T-cell (primary cell): ENCODE measurements at regions not wholly inside any gene's neighbourhood (a gene's known extent, or its start where the extent isn't known, plus 50 kb on each side); places are given as distances from the start of the nearest gene placed in this dataset.

Experiments
- ATAC-seq, 4 experiments: fragments of 200-7000 bp in 3 of 4; fragments of 150-1000 bp in 1 of 4; cut with Tn5 transposase; replicated peaks in 1 of 4; 1 replicate in 3 of 4; 2 replicates in 1 of 4; pipeline ENCODE4 v1.10.0; 2021; ENCODE audit warnings: moderate library complexity in 3 of 4, mild to moderate bottlenecking in 2 of 4, moderate number of reproducible peaks in 1 of 4
- CTCF ChIA-PET, 2 donors: fragments of 300-600 bp; sonication (Branson Sonifier 250); formaldehyde crosslinking; loops; one replicate each; lab custom pipeline; 2022; ENCODE audit warnings: antibody characterized with exemption in 2 of 2; lab: Charles Lee
- POLR2A ChIA-PET, 2 donors: fragments of 300-600 bp; sonication (Branson Sonifier 250); formaldehyde crosslinking; loops; one replicate each; lab custom pipeline; 2022; ENCODE audit warnings: antibody characterized with exemption in 2 of 2; lab: Charles Lee
- DNase-seq, 35 experiments: peaks; one replicate each; pipeline versions ENCODE4 v3.0.0 to v3.0.0-alpha.2; 2013 to 2023
- H3K27ac ChIP-seq: one replicate; pipeline ENCODE4 v1.5.1; 2013; ENCODE audit warnings: low read length
- H3K27me3 ChIP-seq, 2 experiments: replicated peaks in 1 of 2; 1 replicate in 1 of 2; 2 replicates in 1 of 2; pipeline versions ENCODE4 v1.6.1 to v1.7.0; 2013; ENCODE audit warnings: low read length in 1 of 2, mixed read lengths in 1 of 2; ENCODE audit not compliant: control insufficient read depth in 2 of 2, insufficient read depth in 2 of 2; ENCODE audit errors: extremely low read depth in 1 of 2
- H3K36me3 ChIP-seq, 2 donors: 1 replicate in 1 of 2; 2 replicates in 1 of 2; pipeline versions ENCODE4 v1.6.1 to v1.7.0; 2013; ENCODE audit warnings: low read length in 1 of 2; ENCODE audit not compliant: control insufficient read depth in 2 of 2, insufficient read depth in 1 of 2; ENCODE audit errors: extremely low read depth in 1 of 2
- H3K4me1 ChIP-seq, 2 experiments: 1 replicate in 1 of 2; 2 replicates in 1 of 2; pipeline versions ENCODE4 v1.6.1 to v1.7.0; 2013; ENCODE audit warnings: low read length in 2 of 2, mixed read lengths in 1 of 2; ENCODE audit not compliant: insufficient read depth in 2 of 2, control insufficient read depth in 1 of 2; ENCODE audit errors: extremely low read depth in 1 of 2
- H3K4me3 ChIP-seq, 2 donors: 1 replicate in 1 of 2; 2 replicates in 1 of 2; pipeline versions ENCODE4 v1.5.1 to v1.7.0; 2013; ENCODE audit warnings: mild to moderate bottlenecking in 2 of 2, low read length in 1 of 2, moderate library complexity in 1 of 2; ENCODE audit not compliant: control insufficient read depth in 1 of 2; ENCODE audit errors: extremely low read depth in 1 of 2
- H3K9me3 ChIP-seq: 2 replicates; pipeline ENCODE4 v1.7.0; 2013
- H3K27ac Mint-ChIP-seq, 2 donors: one replicate each; pipeline ENCODE4 v1.8.0; 2020 to 2021; ENCODE audit warnings: mild to moderate bottlenecking in 2 of 2, mixed read lengths in 2 of 2
- H3K27me3 Mint-ChIP-seq, 2 donors: one replicate each; pipeline ENCODE4 v1.8.0; 2021 to 2022; ENCODE audit warnings: mixed read lengths in 2 of 2
- H3K36me3 Mint-ChIP-seq: one replicate; pipeline ENCODE4 v1.8.0; 2021; ENCODE audit warnings: mixed read lengths
- H3K4me1 Mint-ChIP-seq, 3 donors: one replicate each; pipeline ENCODE4 v1.8.0; 2020 to 2022; ENCODE audit warnings: mixed read lengths in 3 of 3, mild to moderate bottlenecking in 1 of 3
- H3K4me3 Mint-ChIP-seq, 3 donors: one replicate each; pipeline ENCODE4 v1.8.0; 2020 to 2022; ENCODE audit warnings: mild to moderate bottlenecking in 3 of 3, mixed read lengths in 3 of 3, moderate library complexity in 3 of 3
- H3K9me3 Mint-ChIP-seq, 3 donors: one replicate each; pipeline ENCODE4 v1.8.0; 2020 to 2022; ENCODE audit warnings: mixed read lengths in 3 of 3
- WGBS: methylation state at CpG from one replicate; pipeline ENCODE4 v1.1.5; 2013; ENCODE audit warnings: missing lambda C conversion rate; ENCODE audit not compliant: insufficient coverage; 5-methylcytosine and 5-hydroxymethylcytosine counted together

GRCh38 chr6:125519367-125519766 is 217.6 kb upstream of the HDDC2 start:
- no peak for ATAC-seq
- Mint-ChIP-seq H3K27me3 (peaks cover 6 to 22% of the 10 kb centered on the region in 2 donors), H3K27ac (no peak overlapping the region), H3K9me3 (peaks cover 0 to 12% (median 10%) of the 10 kb centered on the region in 3 donors), H3K4me3 (no peak overlapping the region), H3K4me1 (no peaks in the 10 kb centered on the region), H3K36me3 (no peaks in the 10 kb centered on the region)
- Histone ChIP-seq H3K27ac (no peak overlapping the region), H3K4me1 (no peaks in the 10 kb centered on the region), H3K4me3 (no peak overlapping the region), H3K36me3 (no peaks in the 10 kb centered on the region), H3K9me3 (peaks cover 3% of the 10 kb centered on the region), H3K27me3 (no peaks in the 10 kb centered on the region)
- ChIA-PET CTCF (no interaction called here), POLR2A (interaction anchor here in 1 of 2 donors (0.6 kb wide), 1 partner anchor 1709 kb away, joined by 3 read pairs; no protein-coding TSS in a partner anchor)
- DNase-seq: no peak

DNA sequence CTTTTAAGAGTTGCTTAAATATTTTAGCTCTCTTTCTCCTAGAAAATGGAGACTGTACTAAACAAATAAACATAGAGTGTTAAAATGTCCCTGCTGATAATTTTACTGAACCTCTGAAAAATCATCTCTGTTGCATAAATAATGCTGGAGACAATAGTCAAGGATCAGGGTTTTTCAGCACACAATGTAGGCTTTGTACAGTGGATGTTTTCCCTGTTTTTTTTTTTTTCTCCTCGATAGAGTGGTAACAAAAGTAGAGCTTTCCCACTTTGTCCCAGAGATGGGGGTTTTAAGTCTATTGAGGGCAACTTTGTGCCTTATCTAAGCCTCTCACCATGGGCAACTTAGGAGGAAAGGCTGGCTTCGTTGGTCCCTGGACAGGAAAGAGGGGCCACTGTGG is 222.6 kb upstream of the HDDC2 start:
- H3K27ac Mint-ChIP-seq: no peak overlapping the region
- no CpG with 5 or more reads among the region's 2 CpGs for WGBS
- H3K27me3 Mint-ChIP-seq: peaks cover 23 to 48% of the 10 kb centered on the region in 2 donors
- H3K36me3 ChIP-seq: no peaks in the 10 kb centered on the region
- H3K4me3 ChIP-seq: no peak overlapping the region
- no peak overlapping the region for H3K27ac ChIP-seq
- H3K27me3 ChIP-seq: peaks cover 0 to 4% of the 10 kb centered on the region in 2 experiments
- ChIA-PET CTCF (no interaction called here), POLR2A (interaction anchor here in 1 of 2 donors (0.7 kb wide), 1 partner anchor 25 kb away, joined by 3 read pairs; no protein-coding TSS in a partner anchor)
- no peaks in the 10 kb centered on the region for H3K9me3 ChIP-seq
- H3K9me3 Mint-ChIP-seq: no peaks in the 10 kb centered on the region
- H3K4me3 Mint-ChIP-seq: no peak overlapping the region
- ATAC-seq (no peak), DNase-seq (no peak)
- H3K4me1 ChIP-seq: no peaks in the 10 kb centered on the region
- H3K4me1 Mint-ChIP-seq: no peaks in the 10 kb centered on the region
- no peaks in the 10 kb centered on the region for H3K36me3 Mint-ChIP-seq

- H3K36me3 ChIP-seq: no peaks in the 10 kb centered on the region
- no peaks in the 10 kb centered on the region for H3K4me1 ChIP-seq
- Mint-ChIP-seq H3K27ac (no peak overlapping the region), H3K9me3 (no peaks in the 10 kb centered on the region), H3K36me3 (no peaks in the 10 kb centered on the region), H3K4me1 (no peaks in the 10 kb centered on the region), H3K27me3 (peaks cover 29 to 53% of the 10 kb centered on the region in 2 donors), H3K4me3 (no peak overlapping the region)
- ChIA-PET POLR2A (no interaction called here), CTCF (no interaction called here)
- ATAC-seq (no peak), DNase-seq (no peak)
- H3K9me3 ChIP-seq: no peaks in the 10 kb centered on the region
- H3K27me3 ChIP-seq: peaks cover 0 to 4% of the 10 kb centered on the region in 2 experiments
- H3K4me3 ChIP-seq: no peak overlapping the region
- WGBS: no CpG with 5 or more reads among the region's 1 CpG
- no peak overlapping the region for H3K27ac ChIP-seq
Observed at GRCh38 chr6:125526007-125526720, 223.3 kb upstream of the HEY2 start.

- Mint-ChIP-seq H3K9me3 (no peaks in the 10 kb centered on the region), H3K4me1 (no peaks in the 10 kb centered on the region), H3K36me3 (no peaks in the 10 kb centered on the region), H3K4me3 (no peak overlapping the region), H3K27me3 (peaks cover 37 to 56% of the 10 kb centered on the region in 2 donors), H3K27ac (no peak overlapping the region)
- Histone ChIP-seq H3K9me3 (no peaks in the 10 kb centered on the region), H3K36me3 (no peaks in the 10 kb centered on the region), H3K4me1 (peaks cover 1 to 11% of the 10 kb centered on the region in 2 experiments), H3K4me3 (no peak overlapping the region), H3K27me3 (peaks cover 0 to 7% of the 10 kb centered on the region in 2 experiments), H3K27ac (no peak overlapping the region)
- ATAC-seq (no peak), DNase-seq (no peak)
- 47% methylated on average over 4 of the region's 6 CpGs for WGBS
- ChIA-PET CTCF (interaction anchor here in 1 of 2 donors (0.6 kb wide), 1 partner anchor 213 kb away, joined by 4 read pairs; no protein-coding TSS in a partner anchor), POLR2A (interaction anchor here in 1 of 2 donors (0.6 kb wide), 1 partner anchor 22 kb away, joined by 7 read pairs; no protein-coding TSS in a partner anchor)
Observed at GRCh38 chr6:125528621-125529041, 220.8 kb upstream of the HEY2 start.

GRCh38 chr6:125529061-125529460 is 220.4 kb upstream of the HEY2 start:
- Mint-ChIP-seq H3K27ac (no peak overlapping the region), H3K4me1 (no peaks in the 10 kb centered on the region), H3K4me3 (no peak overlapping the region), H3K36me3 (no peaks in the 10 kb centered on the region), H3K27me3 (peaks cover 39 to 58% of the 10 kb centered on the region in 2 donors), H3K9me3 (no peaks in the 10 kb centered on the region)
- ChIA-PET POLR2A (no interaction called here), CTCF (no interaction called here)
- Histone ChIP-seq H3K27ac (no peak overlapping the region), H3K4me1 (peaks cover 6 to 15% of the 10 kb centered on the region in 2 experiments), H3K4me3 (no peak overlapping the region), H3K27me3 (peaks cover 0 to 12% of the 10 kb centered on the region in 2 experiments), H3K36me3 (no peaks in the 10 kb centered on the region), H3K9me3 (no peaks in the 10 kb centered on the region)
- no peak for DNase-seq
- WGBS: no CpG with 5 or more reads among the region's 5 CpGs
- no peak for ATAC-seq

DNA sequence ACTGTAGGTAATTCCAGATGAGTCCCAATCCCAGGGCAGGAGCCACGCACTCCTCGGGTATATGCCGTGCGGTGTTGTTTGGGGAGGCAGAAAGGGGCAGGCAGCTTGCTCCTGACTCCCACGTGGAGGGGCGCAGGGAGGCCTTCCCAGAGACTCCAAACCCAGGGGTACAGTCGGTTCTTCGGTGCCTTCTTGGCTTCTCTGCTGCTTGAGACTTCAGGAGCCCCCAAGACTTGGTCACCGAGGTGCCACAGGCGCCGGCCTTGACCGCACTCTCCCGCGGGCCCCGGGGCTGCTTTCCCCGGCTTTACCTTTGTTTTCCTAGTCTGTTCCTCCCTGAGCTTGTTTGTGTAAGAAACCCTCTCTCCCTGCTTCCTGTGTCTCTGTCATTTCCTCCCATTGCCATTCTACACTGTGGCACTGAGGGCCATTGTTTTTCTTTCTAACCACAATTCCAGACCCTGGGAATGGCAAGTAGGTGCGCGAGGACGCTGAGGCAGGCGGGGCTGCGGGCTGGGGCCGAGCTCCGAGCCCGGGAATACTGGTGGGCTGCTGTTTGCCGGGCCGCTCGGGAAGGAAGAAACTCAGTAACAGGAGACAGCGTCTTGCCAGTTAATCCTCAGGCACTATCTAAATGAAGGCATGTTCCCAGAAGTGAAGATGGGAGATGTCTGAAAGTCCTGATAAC is 215.6 kb upstream of the HEY2 start:
- H3K9me3 Mint-ChIP-seq: no peaks in the 10 kb centered on the region
- Histone ChIP-seq H3K27ac (no peak overlapping the region), H3K4me1 (peaks cover 6 to 20% of the 10 kb centered on the region in 2 experiments), H3K9me3 (no peaks in the 10 kb centered on the region), H3K36me3 (no peaks in the 10 kb centered on the region), H3K4me3 (peak overlapping the region in 1 of 2 donors; percentile 54), H3K27me3 (peaks cover 0 to 12% of the 10 kb centered on the region in 2 experiments)
- WGBS: 42% methylated on average over 24 of the region's 28 CpGs
- POLR2A ChIA-PET: interaction anchor here in 1 of 2 donors (0.6 kb wide), 1 partner anchor 285 kb away, joined by 3 read pairs; no protein-coding TSS in a partner anchor
- no peak overlapping the region for H3K4me3 Mint-ChIP-seq
- no peak overlapping the region for H3K27ac Mint-ChIP-seq
- no peaks in the 10 kb centered on the region for H3K36me3 Mint-ChIP-seq
- H3K4me1 Mint-ChIP-seq: peaks cover 0 to 4% (median 0%) of the 10 kb centered on the region in 3 donors
- ATAC-seq (no peak), DNase-seq (no peak)
- CTCF ChIA-PET: interaction anchor here in 1 of 2 donors (0.6 kb wide), 1 partner anchor 220 kb away, joined by 3 read pairs; no protein-coding TSS in a partner anchor
- peaks cover 51 to 56% of the 10 kb centered on the region in 2 donors for H3K27me3 Mint-ChIP-seq
